NT2/D1 (cell line): ENCODE measurements at regions not wholly inside any gene's neighbourhood (a gene's known extent, or its start where the extent isn't known, plus 50 kb on each side); places are given as distances from the start of the nearest gene placed in this dataset.

Experiments used
- SUZ12 ChIP-seq: IDR thresholded peaks from 2 replicates; pipeline ENCODE4 v1.6.1; 2011; ENCODE audit not compliant: insufficient read length, insufficient read depth; ENCODE audit errors: extremely low read depth
- YY1 ChIP-seq: IDR thresholded peaks from 2 replicates; pipeline ENCODE4 v1.6.1; 2011; ENCODE audit not compliant: insufficient read length, insufficient read depth
- ZNF274 ChIP-seq: IDR thresholded peaks from 2 replicates; pipeline ENCODE4 v1.6.1; 2011; ENCODE audit warnings: mild to moderate bottlenecking, low read depth, low read length

DNA sequence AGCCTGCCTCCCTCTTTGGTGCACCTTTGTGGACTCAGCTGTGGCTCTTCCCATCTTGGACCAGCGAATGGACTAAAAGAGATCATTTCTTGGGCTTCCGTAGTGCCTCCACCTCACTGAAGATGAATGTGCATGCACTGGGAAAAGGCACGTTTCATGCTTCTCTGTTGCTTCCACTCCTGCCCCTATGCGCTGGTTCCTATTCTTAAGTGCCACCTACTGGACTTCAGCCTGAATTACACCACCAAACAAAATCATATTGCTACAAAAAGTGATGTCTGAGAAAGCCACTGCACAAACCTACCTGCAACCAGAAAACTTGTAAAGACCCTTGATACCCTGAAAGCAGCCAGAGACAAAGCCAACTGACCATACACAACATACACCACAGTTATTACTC, 695.6 kb downstream of the TSN start:
- TF ChIP-seq ZNF274 (no peak), SUZ12 (no peak), YY1 (no peak)
